NCI-H2196 treated with DMSO at 0.1 percent for 48 hours (cell line): ENCODE measurements at regions not wholly inside any gene's neighbourhood (a gene's known extent, or its start where the extent isn't known, plus 50 kb on each side); places are given as distances from the start of the nearest gene placed in this dataset.
"Not testable (repeated sequence)": the region's sequence is repeated elsewhere in the genome, so short reads cannot be mapped to it uniquely, and the experiment has no call there.

Source experiments
- DNase-seq: peaks from one replicate; lab custom pipeline; 2025; ENCODE audit not compliant: unreplicated experiment; lab: John Stamatoyannopoulos, UW

GRCh38 chr3:25895031-25895430 is 105.1 kb downstream of the OXSM start:
- DNase-seq: no peak

DNA sequence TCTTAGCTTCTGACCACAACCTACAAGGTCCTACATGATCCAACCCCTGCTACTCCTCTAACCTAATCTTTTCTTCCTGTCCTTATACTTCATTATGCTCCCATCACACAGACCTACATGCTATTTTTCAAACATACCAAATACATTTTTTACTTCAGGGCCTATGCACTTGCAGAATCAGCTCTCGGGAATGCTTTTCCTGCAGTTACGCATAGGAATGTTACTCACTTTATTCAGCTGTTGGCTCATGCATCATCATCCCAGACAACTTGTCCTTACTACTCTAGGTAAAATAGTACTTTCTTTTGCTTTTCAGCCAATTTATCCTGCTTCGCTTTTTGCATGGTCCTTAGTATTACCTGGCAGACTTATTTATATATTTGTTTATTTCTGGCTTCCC is 105.6 kb downstream of the OXSM start:
- no peak for DNase-seq

DNA sequence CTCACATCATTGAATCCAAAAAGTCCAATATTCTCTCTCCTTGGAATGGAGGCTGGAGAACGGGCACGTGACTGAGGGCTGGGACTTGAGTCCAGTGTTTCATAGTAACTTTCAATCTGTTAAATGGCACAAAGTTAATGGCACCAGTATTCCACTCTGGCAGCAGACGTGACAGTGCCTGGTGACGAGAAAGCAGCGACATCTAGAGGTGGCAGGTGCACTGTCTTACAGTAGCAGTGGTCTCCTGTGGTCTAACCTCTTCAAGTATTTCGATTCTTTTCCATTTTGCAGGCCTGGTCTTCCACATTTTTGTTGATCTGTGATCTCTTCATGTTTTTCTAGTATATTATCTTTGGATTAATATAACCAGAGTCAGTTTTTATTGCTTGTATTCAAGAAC is 107.1 kb downstream of the OXSM start:
- DNase-seq: no peak

- no peak for DNase-seq
Measured at GRCh38 chr3:25899352-25900101, 109.6 kb downstream of the OXSM start.

GRCh38 chr3:25900161-25900560 is 110.3 kb downstream of the OXSM start:
- DNase-seq: no peak

DNA sequence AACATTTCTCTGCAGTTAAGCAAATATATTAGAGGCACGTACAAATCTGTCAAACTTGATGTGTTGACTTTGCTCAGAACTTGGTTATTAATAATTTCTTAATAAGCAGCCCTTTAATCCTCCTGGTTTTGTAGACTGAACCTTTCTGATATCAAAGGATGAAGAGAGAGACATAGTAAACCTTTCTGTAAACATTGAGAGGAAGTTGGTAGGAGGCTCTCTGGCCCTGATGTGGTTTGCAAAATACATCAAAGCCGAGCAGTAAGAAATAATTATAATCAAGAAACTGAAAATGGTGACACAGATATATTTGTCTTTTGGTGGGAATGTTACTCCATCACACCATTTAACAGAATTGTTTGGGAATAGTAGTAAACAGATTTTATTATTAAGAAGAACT is 111.9 kb downstream of the OXSM start:
- DNase-seq: no peak

- no peak for DNase-seq
Measured at GRCh38 chr3:25902586-25902985, 112.7 kb downstream of the OXSM start.

GRCh38 chr3:25903371-25904129 is 113.7 kb downstream of the OXSM start:
- DNase-seq: no peak

DNA sequence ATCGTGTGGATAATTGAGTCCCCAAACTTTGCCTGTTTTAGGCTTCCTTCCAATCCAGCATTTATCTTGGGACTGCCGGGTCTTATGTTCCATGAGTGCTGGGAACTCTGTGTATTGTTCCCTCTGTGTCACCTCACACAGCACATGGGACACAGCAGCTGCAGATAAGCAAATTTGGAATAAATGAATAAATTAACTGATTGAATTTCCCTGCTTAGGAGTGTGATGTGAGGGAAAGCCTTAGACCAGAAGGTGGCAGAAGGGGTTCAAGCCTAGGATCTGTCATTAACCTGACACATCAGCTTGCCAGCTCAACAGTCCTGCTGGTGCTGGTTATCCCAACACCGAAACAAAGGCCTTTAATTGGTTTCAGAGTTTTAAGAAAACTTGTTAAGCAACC is 114.3 kb downstream of the OXSM start:
- DNase-seq: no peak

DNA sequence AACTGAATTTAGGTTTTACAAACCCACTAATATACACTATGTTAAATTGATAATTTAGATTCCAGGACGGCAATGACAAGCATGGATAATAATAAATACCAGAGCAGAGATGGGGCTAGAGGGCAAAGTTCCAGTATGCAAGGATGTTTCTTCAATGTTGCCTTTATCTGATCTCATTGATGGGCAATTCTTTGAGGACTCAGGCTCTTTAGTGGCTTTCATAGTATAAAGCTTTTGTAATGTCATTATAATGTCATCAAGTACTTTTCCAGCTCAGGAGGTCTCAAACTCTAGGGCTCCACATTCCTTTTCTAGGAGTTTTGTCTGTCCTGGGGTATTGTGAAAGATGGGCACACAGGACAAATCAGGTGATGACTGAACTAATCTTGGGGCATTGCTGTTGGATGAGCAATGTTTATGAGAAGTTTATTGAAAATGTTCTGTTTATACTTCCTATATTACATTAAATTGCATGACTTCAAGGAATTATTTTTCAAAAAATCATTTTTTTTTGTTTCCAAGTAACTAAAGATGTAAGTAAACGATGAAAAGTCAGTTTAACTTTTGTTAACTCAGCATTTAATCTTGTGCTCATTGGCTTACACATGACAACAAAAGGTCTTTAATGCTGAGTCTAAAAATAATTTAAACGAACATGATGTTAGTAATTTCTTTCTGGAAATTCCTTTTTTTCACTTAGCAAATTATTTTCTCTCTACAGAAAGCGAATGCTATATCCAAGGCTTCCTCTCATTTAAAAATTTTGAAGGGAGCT is 116.4 kb downstream of the OXSM start:
- DNase-seq: no peak

GRCh38 chr3:25907081-25907480 is 117.2 kb downstream of the OXSM start:
- DNase-seq: no peak

DNA sequence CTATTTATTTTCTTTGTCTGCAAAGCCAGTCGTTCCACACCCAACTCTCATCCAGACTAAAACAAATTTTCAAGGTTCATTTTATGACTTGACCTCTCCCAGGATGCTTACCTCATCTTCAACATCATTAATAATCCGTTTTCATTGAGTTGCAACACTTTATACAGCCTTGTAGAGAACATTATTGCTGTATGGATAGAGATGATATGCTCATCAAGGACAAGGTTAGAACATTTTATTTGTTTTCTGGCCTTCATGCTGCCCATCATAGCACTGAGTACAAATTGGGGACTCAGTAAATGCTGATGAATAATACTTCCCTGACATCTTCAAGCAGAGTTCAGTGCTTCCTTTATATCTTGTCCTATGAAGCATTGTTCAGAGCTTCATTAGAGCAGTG is 120.2 kb downstream of the OXSM start:
- no peak for DNase-seq

DNA sequence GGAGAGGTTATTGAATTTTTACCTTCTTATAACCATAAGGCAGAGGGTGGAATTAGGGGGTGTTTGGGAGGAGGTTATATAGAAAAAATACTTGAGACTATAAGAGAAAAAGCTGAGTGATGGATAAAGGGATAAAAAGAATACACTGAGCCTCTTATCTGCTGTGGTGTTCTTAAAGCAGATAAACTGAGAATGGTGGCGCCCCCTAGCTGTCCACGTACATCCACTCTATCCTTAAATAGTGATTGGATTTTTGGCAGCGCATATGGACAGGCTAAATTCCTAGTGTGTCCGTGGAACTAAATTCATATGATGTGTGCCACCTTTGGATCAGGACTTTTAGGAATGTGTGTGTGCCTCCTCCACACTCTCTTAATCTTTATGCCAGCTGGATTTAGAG is 121.1 kb downstream of the OXSM start:
- DNase-seq: no peak

GRCh38 chr3:25911525-25912295 is 121.8 kb downstream of the OXSM start:
- no peak for DNase-seq

DNA sequence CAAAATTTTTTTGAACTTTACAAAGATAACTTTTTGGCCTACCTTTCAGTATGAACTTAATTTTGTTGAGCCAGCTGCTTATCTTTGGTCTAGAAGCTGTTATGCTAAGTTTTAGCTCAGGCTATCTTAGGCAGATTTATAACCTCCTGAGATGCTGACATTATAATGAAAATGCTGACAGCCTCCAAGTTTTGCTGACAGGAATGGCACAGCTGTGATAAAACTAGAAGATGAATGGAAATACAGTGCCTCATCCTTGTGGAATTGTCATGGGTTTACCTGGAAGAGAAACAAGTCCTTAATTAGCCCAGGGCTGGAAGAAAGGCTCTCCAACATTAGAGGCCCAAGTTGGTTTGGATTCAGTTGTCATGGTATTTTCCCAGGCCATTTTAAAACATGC is 123.3 kb downstream of the OXSM start:
- no peak for DNase-seq

GRCh38 chr3:25915673-25916072 is 125.8 kb downstream of the OXSM start:
- no peak for DNase-seq

DNA sequence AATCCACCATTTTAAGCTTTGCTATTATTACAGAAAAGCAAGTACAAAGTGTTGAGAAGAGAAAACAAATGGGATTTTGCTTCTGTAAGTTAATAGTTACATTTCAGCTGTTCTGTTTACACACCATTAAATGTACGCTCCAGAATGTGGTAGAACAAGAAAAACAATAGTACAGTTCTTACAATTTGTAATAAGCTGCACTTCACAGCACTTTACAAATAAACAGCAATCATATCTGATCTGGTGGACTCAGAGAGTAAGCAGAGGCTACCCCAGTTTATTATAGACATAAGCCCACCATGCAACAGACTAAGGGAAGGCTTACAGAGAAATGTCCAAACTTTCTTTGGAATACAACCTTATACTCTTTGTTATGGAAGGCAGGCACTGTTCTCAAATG is 126.4 kb downstream of the OXSM start:
- no peak for DNase-seq

DNA sequence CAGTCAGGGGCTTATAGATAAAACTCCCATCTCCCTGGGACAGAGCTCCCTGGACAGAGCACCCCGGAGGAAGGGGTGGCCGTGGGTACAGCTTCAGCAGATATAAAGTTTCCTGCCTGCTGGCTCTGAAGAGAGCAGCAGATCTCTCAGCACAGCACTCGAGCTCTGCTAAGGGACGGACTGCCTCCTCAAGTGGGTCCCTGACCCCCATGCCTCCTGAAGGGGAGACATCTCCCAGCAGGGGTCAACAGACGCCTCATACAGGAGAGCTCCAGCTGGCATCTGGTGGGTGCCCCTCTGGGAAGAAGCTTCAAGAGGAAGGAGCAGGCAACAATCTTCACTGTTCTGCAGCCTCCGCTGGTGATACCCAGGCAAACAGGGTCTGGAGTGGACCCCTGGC is 142.1 kb downstream of the OXSM start:
- DNase-seq: not testable (repeated sequence)

- DNase-seq: no peak
Measured at GRCh38 chr3:25938566-25939325, 148.9 kb downstream of the OXSM start.

GRCh38 chr3:25940935-25941334 is 151.0 kb downstream of the OXSM start:
- DNase-seq: no peak
